GM10266 (cell line): ENCODE measurements at regions not wholly inside any gene's neighbourhood (a gene's known extent, or its start where the extent isn't known, plus 50 kb on each side); places are given as distances from the start of the nearest gene placed in this dataset.

Experiments
- DNase-seq: peaks from one replicate; pipeline ENCODE4 v3.0.0; 2012; ENCODE audit errors: extremely low spot score
- CTCF ChIP-seq: IDR thresholded peaks from 2 replicates; pipeline ENCODE4 v1.5.1; 2012; ENCODE audit warnings: mild to moderate bottlenecking, low read depth; ENCODE audit not compliant: control insufficient read depth, insufficient read depth; ENCODE audit errors: missing control alignments

GRCh38 chr4:67355806-67356205, 189.5 kb downstream of the CENPC start:
- DNase-seq = no peak
- TF ChIP-seq CTCF = no peak

- TF ChIP-seq CTCF = no peak
- no peak for DNase-seq
These were observed 198.6 kb downstream of the CENPC start for GRCh38 chr4:67346654-67347053.

DNA sequence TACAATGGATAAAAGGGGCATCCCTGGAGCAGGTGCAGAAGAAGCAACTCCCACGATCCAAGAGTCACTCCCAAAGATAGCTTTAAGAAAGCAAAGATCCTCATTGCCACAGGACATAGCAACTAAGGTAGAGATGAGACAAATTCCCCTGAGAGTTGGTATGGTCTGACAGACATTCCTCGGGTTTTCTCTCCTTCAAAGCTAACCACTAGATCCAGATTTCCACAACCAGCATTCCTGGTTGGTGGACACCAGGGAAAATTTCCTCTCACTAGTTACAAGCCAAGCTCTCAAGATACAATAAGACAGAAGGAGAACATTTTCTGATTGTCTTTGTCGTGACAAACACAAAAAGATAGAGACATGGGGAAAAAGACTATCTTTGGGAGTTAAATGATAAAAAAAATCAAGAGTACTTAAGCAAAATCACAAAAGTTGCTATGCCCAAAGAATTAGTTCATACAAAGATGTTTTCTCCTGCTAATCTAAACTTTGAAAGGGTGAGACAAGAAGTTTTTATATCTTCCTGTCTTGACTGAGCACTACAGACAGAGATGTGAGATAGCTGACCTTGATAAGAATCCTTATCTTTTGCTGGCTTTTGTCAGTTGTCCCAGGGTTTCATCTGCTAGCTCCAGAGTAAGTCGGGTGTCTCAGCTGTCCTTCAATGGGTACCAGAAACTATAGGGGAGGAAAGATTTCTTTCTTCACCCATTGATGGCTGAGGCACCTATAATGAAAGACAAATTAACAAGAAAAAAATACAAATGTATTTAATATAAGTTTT, 200.5 kb downstream of the CENPC start:
- no peak for DNase-seq
- no peak for TF ChIP-seq CTCF

- DNase-seq = no peak
- no peak for TF ChIP-seq CTCF
These were observed 202.1 kb downstream of the CENPC start for GRCh38 chr4:67343199-67343598.

DNA sequence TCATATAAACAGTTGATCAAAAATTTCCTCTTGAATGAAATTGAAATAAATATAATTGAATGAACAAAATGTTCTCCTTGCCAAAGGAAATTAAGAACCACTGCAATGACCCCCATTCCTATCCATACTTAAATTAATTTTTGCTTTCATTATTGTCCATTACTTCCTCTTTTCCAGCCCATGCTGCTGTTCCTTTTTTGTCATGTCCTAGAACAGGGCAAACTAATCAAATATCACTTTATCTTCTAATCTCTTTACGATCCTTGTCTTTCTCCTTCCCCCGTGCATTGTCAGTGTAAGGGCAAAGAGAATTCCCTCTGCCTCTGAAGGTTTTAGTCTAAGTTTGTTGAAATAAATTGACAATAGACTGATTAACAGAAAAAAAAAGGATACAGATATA, 203.0 kb downstream of the CENPC start:
- no peak for DNase-seq
- no peak for TF ChIP-seq CTCF

DNA sequence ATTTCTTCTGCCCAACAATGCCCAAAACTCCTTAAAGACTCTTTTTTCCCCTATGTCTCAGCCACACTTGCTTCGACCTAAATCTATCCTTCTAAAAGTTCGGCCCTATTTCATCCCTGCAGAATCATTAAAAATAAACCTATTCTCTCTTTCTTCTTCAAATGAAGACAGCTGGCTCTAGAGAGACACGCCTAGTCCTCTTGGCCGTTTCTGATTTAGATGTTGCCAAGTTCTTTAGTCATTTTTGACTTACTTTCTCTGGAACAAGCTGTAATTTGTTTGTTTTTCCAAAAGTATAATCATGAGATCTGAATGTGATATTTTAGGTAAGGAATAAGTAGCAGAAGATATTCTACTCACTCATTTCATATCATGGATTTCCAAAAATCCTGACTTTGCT, 211.6 kb downstream of the CENPC start:
- no peak for DNase-seq
- TF ChIP-seq CTCF = no peak

- DNase-seq = no peak
- peak; percentile 22 for TF ChIP-seq CTCF
These were observed 212.7 kb downstream of the CENPC start for GRCh38 chr4:67332627-67333026.
